GM19351 (cell line): ENCODE measurements at regions not wholly inside any gene's neighbourhood (a gene's known extent, or its start where the extent isn't known, plus 50 kb on each side); places are given as distances from the start of the nearest gene placed in this dataset.
A peak's percentile ranks its signal among the peaks of the same experiment; 100 is the strongest.
"Not testable (repeated sequence)": the region's sequence is repeated elsewhere in the genome, so short reads cannot be mapped to it uniquely, and the experiment has no call there.

Experiments used
- ATAC-seq: cut with Tn5 transposase; IDR thresholded peaks from one replicate; pipeline ENCODE4 v1.9.1; 2021; ENCODE audit warnings: mild to moderate bottlenecking, moderate library complexity; ENCODE audit not compliant: unreplicated experiment

DNA sequence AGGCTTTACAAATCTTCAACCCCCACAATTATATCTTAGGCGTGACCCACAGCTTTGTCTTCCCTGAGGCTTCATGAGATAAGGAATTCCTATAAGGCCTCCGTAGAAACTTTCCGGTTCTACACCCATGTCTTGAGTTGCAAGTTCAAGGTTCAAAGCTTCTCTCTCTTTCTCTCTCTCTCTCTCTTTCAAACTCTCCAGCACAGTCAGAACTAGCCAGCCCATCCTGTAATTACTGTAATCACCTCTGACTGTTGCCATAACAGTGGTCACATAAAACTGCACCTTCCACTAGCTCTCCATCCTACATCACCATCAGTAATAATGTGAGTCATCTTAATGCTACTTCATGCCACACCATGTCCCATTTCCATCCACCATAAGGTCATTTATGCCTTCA lies 90.0 kb upstream of the NFASC start:
- ATAC-seq: no peak

DNA sequence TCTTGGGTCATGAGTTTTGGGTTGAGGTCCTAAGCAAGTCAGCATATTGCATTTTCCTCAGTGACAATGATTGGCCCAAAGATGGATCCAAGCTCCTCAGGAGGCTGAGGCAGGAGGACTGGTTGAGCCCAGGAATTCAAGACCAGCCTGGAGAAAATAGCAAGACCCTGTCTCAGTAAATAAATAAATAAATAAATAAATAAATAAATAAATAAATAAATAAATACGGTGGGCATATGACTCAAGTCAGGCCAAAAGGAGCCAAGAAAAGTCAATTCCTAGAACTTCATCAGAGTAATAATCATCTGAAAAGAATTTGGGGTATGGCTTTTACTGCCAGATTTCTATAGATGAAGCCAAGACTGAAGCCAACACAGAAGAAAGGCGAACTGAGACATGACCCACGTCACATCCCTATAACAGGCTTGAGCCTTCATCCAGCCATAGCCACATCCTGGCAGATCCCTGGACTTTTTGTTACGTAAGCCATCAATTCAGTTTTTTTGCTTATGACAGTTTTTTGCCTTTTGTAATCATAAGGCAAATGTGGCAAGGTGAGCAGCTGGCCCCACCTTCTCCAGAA lies 88.5 kb upstream of the NFASC start:
- ATAC-seq: no peak

DNA sequence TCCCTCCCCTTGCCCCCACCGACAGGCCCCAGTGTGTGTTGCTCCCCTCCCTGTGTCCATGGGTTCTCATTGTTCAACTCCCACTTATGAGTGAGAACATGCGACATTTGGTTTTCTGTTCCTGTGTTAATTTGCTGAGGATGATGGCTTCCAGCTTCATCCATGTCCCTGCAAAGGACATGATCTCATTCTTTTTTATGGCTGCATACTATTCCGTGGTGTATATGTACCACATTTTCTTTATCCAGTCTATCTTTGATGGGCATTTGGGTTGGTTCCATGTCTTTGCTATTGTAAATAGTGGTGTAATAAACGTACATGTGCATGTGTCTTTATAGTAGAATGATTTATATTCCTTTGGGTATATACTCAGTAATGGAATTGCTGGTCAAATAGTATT lies 85.6 kb upstream of the NFASC start:
- ATAC-seq: not testable (repeated sequence)

DNA sequence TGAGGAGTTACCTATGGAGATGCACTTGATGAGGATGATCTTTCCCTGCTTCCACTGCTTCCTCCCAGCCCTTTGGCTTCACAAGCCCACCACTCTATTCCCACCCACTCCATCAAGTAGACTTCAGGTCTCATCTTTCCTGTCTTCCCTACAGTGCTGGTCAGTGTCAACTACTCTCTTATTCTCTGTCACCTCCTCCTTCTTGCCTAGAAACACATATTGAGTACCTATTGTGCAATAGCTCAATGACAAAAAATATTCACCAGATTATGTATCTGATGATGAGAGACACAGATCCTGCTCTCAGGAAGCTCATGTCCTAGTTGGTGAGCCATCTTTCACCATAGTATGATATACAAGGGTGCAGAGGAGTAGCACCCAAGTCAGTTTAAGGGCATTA lies 82.2 kb upstream of the NFASC start:
- ATAC-seq: no peak

DNA sequence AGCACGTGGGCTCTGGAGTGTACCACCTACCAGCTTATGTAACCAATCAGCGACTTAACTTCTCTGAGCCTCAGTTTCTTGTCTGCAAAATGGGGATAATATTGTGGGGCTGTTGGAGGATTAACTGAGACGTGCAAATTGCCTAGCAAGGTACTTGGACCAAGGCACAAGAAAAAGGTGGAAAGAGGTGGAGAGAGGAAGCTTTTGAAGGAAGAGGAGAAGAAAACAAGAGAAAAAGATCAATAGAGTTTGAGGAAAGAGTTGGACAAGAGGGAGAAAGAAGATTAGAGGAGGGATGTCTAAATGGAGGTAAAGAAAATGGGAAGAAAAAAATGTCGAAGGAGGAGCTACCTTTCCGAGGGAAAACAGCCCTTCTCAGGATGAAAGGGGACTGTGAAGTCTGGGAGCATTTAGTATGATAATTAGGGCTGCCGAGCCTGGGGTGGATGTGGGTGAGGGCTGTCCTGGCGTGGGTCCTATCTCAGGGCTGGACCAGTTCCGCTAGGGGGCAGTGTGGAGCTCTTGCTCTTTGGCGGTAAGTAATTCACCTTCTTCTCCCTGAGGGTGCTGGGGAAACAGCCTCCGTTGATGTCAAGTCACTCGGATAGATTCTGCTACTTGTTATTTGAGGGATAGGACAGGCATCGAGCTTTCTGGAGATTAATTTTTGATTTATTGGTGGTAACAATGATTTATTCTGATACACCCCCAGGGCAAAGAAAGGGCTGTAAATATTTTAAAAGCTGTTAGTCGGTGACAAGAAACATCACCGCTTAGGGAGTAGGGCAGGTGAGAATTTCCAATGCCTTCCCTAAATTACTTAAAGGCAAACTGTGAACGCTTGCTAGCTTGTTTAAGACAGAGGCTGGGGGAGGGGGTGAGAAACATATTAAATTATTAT lies 79.0 kb upstream of the NFASC start:
- ATAC-seq: no peak

DNA sequence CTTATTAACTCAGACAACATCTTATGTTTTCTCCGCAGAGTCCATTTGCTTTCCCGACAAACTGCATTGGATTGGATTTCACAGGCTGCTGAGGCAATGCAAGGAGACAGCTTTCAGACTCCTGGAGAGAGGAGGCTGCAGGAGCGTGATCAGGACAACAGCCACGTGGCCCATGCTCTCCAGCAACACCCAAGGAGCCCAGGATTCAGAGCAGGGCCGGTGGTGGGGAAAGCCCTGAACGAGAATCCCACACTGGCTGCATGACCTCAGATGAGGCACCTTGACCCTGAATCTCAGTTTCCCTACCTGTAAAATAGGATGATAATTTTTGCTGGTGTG lies 78.3 kb upstream of the NFASC start:
- ATAC-seq: no peak

DNA sequence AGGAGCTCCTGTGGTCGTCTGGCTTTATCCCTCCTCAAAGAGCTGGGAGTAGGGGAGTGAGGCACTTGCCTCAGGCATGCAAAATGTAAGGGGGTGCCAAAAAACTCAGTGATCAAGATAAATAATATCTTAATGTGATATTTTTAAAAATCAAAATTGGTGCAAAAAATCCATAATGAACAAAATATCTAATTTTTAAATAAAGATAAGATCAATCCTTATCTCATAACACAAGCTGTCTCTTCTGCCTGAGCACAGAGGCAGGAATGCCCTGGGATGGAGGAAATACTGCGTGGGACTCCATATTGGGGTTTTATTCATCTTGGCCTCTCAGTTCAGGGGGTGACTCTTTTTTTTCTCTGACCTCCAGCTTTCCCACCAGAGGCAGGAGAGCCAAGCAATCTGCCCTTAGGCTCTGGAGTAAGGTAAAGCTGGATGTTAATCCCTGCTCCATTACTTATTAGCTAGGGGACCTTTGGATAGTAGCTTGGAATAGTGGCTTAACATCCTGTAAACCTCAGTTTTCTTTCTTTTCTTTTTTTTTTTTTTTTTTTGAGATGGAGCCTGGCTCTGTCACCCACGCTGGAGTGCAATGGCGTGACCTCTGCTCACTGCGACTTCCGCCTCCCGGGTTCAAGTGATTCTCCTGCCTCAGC lies 77.3 kb upstream of the NFASC start:
- ATAC-seq: no peak

DNA sequence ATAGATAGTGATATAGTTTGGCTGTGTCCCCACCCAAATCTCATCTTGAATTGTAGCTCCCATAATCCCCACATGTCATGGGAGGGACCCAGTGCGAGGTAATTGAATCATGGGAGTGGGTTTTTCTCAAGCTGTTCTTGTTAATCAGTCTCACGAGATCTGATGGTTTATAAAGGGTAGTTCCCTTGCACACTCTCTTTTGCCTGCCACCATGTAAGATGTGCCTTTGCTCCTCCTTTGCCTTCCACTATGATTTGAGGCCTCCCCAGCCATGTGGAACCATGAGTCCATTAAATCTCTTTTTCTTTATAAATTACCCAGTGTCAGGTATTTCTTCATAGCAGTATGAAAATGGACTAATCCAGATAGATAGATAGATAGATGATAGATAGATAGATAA lies 73.8 kb upstream of the NFASC start:
- ATAC-seq: not testable (repeated sequence)

DNA sequence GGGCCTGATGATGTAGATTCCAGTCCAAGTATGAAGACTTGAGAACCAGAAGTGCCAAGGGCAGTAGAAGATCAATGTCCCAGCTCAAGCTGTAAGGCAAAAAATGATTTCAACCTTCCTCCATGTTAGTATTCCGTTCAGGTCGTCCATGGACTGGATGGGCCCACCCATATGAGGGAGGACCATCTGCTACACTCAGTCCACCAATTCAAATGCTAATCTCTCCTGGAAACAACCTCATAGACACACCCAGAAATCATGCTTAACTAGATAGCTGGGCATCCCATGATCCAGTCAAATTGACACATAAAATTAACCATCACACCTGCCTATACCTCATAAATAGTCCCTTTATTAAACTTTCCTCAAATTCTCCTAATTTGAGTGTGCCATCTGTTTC lies 73.3 kb upstream of the NFASC start:
- no peak for ATAC-seq

DNA sequence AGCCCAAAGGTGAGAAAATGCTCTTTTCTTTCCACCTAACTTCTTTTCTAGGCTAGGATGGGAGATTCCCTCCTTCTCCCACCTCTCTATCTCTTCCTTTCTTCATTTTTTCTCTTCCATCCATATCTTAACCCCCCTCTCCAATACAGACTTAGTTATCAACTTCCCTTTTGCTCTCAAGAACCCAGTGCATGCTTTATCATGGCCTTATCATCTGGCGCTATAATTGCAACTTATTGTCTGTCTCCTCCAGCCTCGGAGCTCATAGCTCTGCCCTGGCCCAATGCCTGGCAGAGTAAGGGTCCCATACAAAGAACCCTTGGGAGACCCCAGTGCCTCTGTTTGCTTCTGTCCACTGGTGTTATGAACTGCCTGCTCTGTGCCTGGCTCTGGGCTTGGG lies 71.0 kb upstream of the NFASC start:
- ATAC-seq: no peak

DNA sequence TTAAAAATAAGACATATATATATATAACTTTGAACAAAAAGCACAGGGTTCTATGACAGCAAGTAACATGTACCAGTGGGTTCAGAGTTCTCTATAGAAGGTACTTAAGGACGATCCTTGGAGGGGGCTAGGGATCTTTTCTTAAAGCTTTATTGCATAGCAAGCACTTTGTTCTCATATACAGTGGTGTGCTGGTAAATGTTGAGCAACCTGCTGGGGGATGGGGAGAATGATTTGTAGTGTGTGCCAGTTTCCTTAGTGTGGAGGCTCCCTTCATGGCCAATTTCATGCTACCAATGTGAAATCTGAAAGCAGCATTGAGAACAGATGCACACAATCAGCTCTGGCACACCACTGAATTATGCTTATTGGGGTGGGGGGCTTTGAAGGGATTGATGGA lies 69.5 kb upstream of the NFASC start:
- no peak for ATAC-seq

DNA sequence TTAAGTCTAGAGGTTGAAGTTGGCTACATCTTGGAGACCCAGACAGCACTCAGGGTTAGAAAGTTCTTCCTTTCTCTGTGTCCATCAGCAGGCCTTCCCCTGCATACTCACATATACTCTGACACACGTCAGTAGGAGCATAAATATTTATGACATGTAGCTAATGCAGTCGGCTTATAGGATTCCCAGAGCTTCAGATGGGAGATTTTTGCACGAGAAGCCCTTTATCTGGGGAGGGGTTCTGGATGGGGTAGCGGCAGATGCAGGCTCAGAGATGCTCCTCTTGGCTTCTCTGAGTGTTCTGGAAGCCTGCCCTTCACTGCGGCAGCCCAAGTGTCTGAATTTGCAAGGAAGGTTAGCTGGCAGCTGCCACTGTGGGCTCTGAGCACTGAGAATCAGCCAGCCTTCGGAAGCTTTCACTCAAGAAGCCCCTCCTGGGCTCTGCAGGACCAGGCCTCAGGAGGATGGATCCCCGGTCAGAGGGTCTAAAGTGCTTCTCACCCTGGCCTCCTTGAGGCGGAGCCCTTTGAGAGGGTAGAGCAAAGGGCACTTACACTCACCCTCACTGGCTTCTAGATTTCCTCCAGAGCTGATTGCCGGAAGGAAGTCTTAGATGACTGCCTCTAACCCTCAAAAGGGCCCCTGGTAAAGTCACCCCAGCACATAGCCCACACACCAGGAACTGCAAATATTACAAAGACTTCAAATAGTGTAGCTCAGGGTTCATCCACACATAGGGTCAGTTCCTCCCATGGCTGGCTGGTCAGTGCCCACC lies 68.1 kb upstream of the NFASC start:
- ATAC-seq: no peak

DNA sequence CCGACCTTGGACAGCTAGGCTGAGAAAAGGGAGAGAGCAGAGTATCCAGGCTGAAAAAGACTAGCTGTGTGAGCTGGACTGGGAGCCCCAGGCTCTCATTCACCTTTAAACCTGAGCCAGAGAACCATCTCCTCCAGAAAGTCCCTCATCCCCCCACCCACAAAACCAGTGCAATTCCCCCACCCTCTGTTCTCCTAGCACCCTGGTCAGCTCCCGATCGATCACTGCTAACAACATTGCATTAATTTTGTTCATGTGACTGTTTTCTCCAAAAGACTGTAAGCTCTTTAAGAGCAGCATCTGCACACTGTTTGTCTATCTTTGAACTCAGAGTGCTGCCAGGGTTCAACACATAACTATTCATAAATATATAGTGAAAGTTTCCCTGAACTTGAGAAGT lies 67.1 kb upstream of the NFASC start:
- no peak for ATAC-seq

DNA sequence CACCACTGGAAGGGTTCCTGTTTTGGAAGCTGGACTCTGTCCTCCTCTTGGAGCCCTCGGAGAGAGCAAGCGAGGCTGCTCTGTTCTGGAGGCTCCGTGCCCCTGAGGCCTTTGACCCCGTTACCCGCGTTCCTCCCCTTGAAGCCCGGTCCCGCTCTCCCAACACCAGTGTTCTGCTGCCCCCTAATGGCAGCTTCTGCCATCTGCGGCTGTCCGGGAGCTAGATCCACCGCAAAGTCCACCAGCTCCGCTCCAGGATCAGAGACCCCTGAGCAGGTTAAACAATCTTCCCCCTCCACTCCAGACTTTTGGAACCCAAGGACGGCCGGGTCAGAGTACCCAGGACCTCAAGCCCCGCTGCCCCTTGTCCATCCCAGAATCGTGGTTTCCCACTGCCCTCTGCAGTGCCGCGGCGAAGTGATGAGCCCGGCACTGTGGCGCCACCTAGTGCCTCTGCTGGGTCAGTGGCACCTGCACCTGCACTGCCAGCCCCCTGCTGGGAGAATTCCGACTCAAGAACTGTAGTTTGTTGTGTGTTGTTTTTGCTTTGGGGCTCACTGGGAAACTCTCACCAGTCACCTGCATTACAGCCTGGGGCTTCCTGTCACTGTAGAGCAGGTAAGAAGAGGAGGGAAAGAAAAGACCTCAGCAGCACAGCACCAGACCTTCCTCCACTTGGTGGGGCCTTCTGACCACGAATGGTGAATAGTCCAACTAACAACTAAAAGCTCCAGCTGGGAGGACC lies 63.5 kb upstream of the NFASC start:
- peak; percentile 85 for ATAC-seq

DNA sequence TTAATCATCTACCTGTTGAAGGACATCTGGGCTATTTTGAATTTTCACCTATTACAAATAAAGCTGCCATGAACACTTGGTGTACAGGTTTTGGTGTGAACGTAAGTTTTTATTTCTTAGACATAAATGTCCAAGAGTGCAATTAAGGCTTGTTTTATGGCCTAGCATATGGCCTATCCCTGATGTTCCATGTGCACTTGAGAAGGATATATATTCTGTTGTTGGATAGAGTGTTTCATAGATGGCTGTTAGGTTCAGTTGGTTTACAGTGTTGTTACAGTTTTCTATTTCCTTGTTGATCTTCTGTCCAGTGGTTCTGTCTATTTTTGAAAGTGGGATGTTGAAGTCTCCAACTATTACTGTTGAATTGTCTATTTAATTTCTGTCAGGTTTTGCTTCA lies 61.2 kb upstream of the NFASC start:
- no peak for ATAC-seq

DNA sequence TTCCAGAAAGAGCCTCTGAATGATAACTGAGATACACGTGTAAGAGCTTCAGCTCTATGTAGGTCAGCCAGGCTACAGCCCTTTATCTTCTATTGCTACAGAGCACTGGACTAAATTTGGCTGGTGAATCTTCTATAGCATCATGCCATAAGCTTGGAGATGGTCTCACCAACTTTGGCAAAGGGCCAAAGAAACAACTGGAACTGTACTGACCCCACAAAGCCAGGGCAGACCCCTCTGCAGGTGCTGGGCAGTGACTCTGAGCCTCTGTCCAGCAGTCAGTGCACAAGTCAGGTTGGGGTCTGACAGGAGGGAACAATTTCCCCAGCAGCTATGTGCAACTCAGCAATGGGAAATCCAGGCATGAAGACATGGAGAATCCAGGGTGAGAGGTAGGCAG lies 57.8 kb upstream of the NFASC start:
- no peak for ATAC-seq

DNA sequence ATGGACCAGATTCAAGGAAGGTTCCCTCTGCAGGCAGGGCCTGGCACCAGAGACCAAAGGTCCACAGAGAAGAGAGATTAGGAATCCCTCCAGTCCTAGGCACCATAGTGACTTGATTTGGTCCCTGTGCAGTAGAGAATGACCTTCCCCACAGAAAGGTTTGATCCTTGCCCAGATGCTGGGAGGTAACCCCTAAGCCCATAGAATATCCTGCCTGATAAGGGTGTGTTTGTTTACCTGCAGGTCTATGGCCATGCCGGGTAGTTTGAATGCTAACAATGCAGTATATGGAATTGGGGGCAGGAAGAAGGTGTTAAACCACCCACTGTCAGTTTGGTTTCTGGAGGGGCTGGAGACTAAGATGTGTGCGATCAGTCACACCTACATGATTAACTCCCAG lies 57.1 kb upstream of the NFASC start:
- no peak for ATAC-seq

DNA sequence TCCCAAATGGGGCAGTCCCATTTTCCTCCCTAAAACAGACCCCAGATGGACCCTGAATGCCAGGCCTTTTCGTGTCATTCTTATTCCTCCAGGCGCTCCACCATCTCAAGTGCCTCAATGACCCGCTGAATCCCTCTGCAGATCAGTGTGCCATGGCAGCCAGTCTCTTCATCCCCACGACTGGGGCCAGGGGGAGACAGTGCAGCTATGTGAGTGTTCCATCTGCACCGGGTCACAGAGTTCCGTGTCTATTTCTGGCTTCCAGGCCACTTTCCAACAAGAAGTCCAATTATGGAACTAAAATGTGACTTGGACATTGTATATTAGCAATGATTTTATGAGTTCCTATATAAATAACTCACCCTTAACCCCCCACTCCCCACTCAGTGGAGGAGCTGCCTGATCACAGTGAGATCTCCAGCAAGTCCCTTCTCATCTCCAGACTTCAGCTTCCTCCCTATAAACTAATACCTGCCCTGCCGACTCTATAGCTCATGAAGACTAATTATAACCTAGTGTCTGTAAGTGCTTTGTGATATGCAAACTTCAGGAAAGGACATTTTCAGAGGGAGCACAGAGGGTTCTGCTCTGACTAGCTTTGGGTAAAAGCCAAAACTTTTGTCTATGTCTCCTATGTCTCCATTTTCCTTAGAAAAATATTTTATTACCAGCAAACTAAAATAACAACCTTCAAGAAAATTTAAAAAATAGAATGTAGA lies 56.3 kb upstream of the NFASC start:
- no peak for ATAC-seq

DNA sequence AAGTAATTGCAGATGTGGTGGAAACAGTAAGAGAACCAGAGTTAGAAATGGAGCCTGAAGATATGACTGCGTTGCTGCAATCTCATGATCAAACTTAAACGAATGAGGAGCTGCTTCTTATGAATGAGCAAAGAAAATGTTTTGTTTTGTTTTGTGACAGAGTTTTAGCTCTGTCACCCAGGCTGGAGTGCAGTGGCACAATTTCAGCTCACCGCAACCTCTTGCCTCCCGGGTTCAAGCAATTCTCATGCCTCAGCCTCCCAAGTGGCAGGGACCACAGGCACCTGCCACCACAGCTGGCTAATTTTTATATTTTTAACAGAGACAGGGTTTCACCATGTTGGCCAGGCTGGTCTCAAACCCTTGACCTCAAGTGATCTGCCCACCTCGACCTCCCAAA lies 53.3 kb upstream of the NFASC start:
- ATAC-seq: no peak

DNA sequence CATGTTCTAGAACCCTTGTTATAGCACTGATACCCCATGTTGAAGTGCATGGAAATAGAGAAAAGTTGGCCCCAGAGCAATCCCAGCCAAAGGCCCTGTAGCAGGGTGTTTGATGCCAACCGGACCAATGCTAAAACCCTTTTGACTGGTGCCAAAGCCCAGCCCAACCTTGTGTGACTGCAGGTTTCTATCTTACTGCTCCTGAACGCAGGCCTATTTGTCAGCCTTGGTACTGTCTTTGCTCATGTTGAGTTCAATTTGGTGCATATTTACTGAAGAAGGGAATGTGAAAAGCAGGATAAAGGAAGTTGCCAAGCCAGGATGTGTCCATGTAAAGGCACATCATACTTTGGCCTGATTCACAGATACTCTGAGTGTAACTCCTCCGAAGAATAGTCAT lies 51.7 kb upstream of the NFASC start:
- ATAC-seq: no peak
